Ishikawa (cell line): ENCODE measurements at regions not wholly inside any gene's neighbourhood (a gene's known extent, or its start where the extent isn't known, plus 50 kb on each side); places are given as distances from the start of the nearest gene placed in this dataset.

Experiments used
- CEBPB ChIP-seq: IDR thresholded peaks from 2 replicates; pipeline ENCODE4 v1.6.1; 2012
- CREB1 ChIP-seq: IDR thresholded peaks from 2 replicates; pipeline ENCODE4 v1.6.1; 2012; ENCODE audit warnings: low read depth
- EGR1 ChIP-seq: IDR thresholded peaks from 2 replicates; pipeline ENCODE4 v1.6.1; 2012
- EP300 ChIP-seq: IDR thresholded peaks from 2 replicates; pipeline ENCODE4 v1.6.1; 2012; ENCODE audit warnings: borderline replicate concordance
- FOXM1 ChIP-seq: IDR thresholded peaks from 2 replicates; pipeline ENCODE4 v1.6.1; 2012; ENCODE audit warnings: low read depth, borderline replicate concordance
- MAX ChIP-seq: IDR thresholded peaks from 2 replicates; pipeline ENCODE4 v1.6.1; 2012
- NFIC ChIP-seq: IDR thresholded peaks from 2 replicates; pipeline ENCODE4 v1.6.1; 2012
- RAD21 ChIP-seq: IDR thresholded peaks from 2 replicates; pipeline ENCODE4 v1.6.1; 2012; ENCODE audit warnings: low read depth
- TAF1 ChIP-seq: IDR thresholded peaks from 2 replicates; pipeline ENCODE4 v1.6.1; 2012; ENCODE audit warnings: low read depth, mild to moderate bottlenecking
- TCF12 ChIP-seq: IDR thresholded peaks from 2 replicates; pipeline ENCODE4 v1.6.1; 2012; ENCODE audit warnings: low read depth
- TEAD4 ChIP-seq: IDR thresholded peaks from 2 replicates; pipeline ENCODE4 v1.6.1; 2012
- YY1 ChIP-seq: IDR thresholded peaks from 2 replicates; pipeline ENCODE4 v1.6.1; 2012; ENCODE audit warnings: low read depth
- ZBTB7A ChIP-seq: IDR thresholded peaks from 2 replicates; pipeline ENCODE4 v1.6.1; 2012; ENCODE audit warnings: low read depth
- TF ChIP-seq, protein P1 (sequence below): IDR thresholded peaks from 2 replicates; pipeline ENCODE4 v1.6.1; 2012; ENCODE audit warnings: low read depth, mild to moderate bottlenecking
- TF ChIP-seq, protein P2 (sequence below): IDR thresholded peaks from 2 replicates; pipeline ENCODE4 v1.6.1; 2012

DNA sequence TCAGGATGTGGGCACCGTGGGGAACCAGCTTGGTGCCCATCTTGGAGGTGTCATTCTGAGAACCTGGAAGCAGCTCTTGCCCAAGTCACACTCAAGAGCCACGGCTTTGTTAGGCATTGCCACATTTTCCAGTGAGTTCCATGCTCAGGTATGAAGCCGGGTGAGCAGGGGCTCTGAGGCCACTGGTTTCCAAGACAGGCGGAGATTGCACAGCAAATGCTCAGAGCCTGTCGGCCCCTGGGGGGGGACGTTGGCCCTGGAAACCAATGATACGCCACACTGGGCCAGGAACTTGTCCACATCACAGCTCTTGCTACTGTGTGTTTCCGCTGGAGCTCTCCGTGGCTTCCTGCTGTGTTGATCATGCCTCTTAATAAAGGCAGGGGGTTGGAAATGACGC lies 52.5 kb upstream of the SALL3 start:
- TF ChIP-seq FOXM1 = no peak
- no peak for TF ChIP-seq CEBPB
- TF ChIP-seq YY1 = no peak
- TF ChIP-seq RAD21 = no peak

- no peak for TF ChIP-seq FOXM1
These were observed 52.0 kb upstream of the SALL3 start for GRCh38 chr18:78927616-78928015.

GRCh38 chr18:78928076-78928475 lies 51.5 kb upstream of the SALL3 start:
- TF ChIP-seq CREB1 (no peak), EP300 (no peak), MAX (no peak), CEBPB (no peak), TEAD4 (no peak), ZBTB7A (no peak), FOXM1 (no peak), YY1 (no peak), EGR1 (no peak), TCF12 (no peak), NFIC (no peak), RAD21 (no peak), TAF1 (no peak)
- TF ChIP-seq, protein P1, sequence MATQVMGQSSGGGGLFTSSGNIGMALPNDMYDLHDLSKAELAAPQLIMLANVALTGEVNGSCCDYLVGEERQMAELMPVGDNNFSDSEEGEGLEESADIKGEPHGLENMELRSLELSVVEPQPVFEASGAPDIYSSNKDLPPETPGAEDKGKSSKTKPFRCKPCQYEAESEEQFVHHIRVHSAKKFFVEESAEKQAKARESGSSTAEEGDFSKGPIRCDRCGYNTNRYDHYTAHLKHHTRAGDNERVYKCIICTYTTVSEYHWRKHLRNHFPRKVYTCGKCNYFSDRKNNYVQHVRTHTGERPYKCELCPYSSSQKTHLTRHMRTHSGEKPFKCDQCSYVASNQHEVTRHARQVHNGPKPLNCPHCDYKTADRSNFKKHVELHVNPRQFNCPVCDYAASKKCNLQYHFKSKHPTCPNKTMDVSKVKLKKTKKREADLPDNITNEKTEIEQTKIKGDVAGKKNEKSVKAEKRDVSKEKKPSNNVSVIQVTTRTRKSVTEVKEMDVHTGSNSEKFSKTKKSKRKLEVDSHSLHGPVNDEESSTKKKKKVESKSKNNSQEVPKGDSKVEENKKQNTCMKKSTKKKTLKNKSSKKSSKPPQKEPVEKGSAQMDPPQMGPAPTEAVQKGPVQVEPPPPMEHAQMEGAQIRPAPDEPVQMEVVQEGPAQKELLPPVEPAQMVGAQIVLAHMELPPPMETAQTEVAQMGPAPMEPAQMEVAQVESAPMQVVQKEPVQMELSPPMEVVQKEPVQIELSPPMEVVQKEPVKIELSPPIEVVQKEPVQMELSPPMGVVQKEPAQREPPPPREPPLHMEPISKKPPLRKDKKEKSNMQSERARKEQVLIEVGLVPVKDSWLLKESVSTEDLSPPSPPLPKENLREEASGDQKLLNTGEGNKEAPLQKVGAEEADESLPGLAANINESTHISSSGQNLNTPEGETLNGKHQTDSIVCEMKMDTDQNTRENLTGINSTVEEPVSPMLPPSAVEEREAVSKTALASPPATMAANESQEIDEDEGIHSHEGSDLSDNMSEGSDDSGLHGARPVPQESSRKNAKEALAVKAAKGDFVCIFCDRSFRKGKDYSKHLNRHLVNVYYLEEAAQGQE = no peak
- TF ChIP-seq, protein P2, sequence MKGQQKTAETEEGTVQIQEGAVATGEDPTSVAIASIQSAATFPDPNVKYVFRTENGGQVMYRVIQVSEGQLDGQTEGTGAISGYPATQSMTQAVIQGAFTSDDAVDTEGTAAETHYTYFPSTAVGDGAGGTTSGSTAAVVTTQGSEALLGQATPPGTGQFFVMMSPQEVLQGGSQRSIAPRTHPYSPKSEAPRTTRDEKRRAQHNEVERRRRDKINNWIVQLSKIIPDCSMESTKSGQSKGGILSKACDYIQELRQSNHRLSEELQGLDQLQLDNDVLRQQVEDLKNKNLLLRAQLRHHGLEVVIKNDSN = no peak

- TF ChIP-seq EP300 (no peak), FOXM1 (no peak), TAF1 (no peak), EGR1 (no peak), MAX (no peak), ZBTB7A (no peak), CEBPB (no peak), TEAD4 (no peak), TCF12 (no peak), YY1 (no peak), CREB1 (no peak), NFIC (no peak), RAD21 (no peak)
- TF ChIP-seq, protein P1 = no peak
- TF ChIP-seq, protein P2 = no peak
These were observed 50.1 kb upstream of the SALL3 start for GRCh38 chr18:78929516-78929915.
